GM20000 (cell line): ENCODE measurements at regions not wholly inside any gene's neighbourhood (a gene's known extent, or its start where the extent isn't known, plus 50 kb on each side); places are given as distances from the start of the nearest gene placed in this dataset.

ENCODE experiments used
- DNase-seq: peaks from one replicate; pipeline ENCODE4 v3.0.0; 2012; ENCODE audit warnings: low spot score
- TF ChIP-seq, protein P1 (sequence below): IDR thresholded peaks from 2 replicates; pipeline ENCODE4 v1.5.1; 2012; ENCODE audit warnings: mild to moderate bottlenecking, control low read depth; ENCODE audit errors: extremely low read depth, missing control alignments

DNA sequence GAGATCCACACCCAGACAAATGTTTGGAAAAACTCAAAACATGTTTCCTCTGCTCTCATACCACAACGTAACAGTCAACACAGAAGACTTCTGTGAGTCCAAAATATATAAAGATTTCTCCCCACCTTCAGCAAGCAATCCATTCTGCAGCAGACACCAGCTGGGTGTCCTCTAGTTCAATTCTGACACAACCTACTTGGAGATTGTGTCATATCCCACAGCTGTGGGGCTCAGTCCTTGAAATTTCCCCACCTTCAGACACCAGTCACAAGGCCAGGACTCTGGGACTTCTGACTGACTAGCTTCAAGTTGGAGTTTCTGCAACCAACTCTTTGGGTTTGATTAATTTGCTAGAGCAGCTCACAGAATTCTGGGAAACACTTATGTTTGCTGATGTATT, 244.8 kb upstream of the CDYL start:
- TF ChIP-seq, protein P1, sequence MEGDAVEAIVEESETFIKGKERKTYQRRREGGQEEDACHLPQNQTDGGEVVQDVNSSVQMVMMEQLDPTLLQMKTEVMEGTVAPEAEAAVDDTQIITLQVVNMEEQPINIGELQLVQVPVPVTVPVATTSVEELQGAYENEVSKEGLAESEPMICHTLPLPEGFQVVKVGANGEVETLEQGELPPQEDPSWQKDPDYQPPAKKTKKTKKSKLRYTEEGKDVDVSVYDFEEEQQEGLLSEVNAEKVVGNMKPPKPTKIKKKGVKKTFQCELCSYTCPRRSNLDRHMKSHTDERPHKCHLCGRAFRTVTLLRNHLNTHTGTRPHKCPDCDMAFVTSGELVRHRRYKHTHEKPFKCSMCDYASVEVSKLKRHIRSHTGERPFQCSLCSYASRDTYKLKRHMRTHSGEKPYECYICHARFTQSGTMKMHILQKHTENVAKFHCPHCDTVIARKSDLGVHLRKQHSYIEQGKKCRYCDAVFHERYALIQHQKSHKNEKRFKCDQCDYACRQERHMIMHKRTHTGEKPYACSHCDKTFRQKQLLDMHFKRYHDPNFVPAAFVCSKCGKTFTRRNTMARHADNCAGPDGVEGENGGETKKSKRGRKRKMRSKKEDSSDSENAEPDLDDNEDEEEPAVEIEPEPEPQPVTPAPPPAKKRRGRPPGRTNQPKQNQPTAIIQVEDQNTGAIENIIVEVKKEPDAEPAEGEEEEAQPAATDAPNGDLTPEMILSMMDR = no peak
- DNase-seq = no peak

DNA sequence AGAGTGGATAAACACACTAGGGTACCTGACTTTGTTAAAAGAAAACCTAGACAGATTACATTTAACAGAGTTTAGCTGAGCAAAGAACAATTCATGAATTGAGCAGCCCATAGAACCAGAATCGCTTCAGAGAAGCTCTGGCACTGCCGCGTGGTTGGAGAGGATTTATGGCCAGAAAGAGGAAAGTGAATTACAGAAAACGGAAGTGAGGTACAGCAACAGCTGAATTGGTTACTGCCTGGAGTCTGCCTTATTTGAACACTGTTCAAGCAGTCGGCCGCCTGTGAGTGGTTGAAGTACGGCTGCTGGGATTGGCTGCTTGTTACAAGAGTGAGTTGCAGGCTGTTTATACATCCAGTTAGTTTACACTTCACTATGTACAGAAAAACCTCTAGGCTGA, 253.8 kb upstream of the CDYL start:
- TF ChIP-seq, protein P1 = no peak
- DNase-seq = no peak

DNA sequence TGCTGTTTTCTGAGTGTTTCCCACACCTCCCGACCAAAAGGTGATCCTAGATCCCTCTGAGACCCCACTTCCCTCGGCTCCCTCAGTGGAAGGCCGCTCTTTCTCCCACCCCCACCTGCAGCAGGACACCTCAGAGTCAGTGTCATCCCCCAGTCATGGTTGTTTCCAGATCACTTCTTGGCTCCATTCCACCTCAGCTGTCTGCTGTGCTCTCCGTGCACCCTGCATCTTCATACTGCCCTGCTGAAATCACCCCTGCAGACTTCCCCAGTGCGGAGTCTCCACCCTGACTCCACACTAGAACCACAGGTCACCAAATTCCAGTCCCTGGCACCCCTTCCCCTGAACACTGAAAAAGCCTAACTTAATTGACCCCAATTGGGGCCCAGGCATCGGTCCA, 255.1 kb upstream of the CDYL start:
- no peak for DNase-seq
- TF ChIP-seq, protein P1 = no peak

DNA sequence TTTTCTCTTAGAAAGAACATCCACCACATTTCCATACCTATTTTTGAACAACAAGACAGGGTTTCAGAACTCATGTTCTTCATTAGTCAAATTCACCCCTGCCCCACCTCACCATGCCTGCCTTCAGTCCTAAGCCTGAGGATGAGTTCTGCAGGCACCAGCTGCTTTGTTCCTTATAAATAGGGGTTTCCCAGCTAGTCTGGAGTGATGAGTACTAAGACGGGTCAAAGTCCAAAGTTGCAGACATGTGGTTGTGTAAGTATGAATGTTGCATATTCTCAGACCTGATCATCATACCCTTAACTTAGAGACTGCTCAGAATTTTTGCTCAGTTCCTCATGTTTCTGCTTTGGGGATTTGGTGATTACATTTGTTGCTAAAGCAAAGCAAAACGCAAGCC, 257.7 kb upstream of the CDYL start:
- no peak for DNase-seq
- TF ChIP-seq, protein P1 = no peak

DNA sequence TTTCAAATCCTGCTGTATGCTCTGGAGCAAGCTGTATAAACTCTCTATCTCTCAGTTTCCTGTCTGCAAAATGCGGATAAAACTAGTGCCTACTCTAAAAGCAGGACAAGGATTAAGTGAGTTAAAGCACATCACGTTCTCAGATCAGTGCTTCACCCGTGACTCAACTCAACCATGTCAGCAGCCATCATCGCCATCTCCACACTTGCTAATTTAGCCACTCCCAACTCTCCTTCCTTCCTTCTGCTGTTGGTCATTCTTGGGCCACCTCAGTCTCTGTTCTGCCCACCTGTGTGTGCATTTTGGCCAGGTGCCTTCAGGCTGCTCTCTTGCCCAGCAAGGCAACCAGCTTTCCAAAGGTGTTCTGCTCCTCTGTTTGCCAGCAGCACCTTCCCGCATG, 260.0 kb upstream of the CDYL start:
- TF ChIP-seq, protein P1 = no peak
- no peak for DNase-seq

DNA sequence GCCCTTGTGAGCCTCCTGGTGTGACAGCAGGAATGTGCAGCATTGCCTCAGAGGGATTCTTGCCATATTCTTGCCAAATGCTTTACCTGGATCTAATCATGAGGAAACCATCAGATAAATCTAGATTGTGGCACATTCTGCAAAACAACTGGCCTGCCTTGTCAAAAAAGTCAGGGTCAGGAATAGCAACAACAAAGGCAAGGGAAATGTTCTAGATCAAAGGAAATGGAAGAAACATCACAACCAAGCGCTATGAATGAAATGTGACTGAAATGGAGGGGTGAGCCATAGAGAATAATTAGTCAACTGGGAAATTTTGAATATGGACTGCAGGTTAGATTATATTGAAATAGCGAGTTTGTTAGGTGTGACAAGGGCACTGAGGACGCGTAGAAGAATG, 262.6 kb upstream of the CDYL start:
- TF ChIP-seq, protein P1 = no peak
- DNase-seq = no peak

DNA sequence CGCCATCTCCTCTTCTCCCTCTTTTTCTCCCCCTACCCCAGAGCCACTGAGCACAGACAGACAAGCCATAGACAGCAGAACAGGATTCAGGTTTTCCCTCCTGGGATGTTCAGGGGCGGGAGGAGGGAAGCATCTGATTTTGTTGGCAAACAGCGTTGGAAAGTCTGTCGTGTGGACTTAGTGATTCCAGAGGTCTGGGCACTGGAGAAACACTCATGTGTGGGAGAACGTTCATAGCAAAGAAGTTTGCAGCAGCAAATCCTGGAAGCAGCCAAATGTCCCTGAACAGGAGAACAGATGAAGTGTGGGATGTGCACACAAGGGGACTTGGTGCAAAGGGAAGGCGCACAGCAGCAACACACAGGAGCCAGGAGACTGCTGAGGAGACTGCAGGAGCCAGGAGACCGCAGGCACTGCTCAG, 264.1 kb upstream of the CDYL start:
- DNase-seq = no peak
- TF ChIP-seq, protein P1 = no peak
